MCF 10A (cell line): ENCODE measurements at regions not wholly inside any gene's neighbourhood (a gene's known extent, or its start where the extent isn't known, plus 50 kb on each side); places are given as distances from the start of the nearest gene placed in this dataset.

ENCODE experiments used
- BruUV-seq: library from RNA; stranded (reverse); fragments of 400-500 nt; replicated peaks from 2 replicates; lab custom pipeline; 2021; lab: Mats Ljungman, UMichigan
- CTCF ChIA-PET: fragments of 300-600 bp; sonication (Branson Sonifier 250); formaldehyde crosslinking; extraction: SDS; loops from one replicate; lab custom pipeline; 2021; ENCODE audit warnings: antibody characterized with exemption, inconsistent platforms; lab: Yijun Ruan, JAX
- POLR2A ChIA-PET: fragments of 300-600, 350-650 bp; sonication (Branson Sonifier 250); formaldehyde crosslinking; extraction: SDS; loops from one replicate; lab custom pipeline; 2020; ENCODE audit warnings: antibody characterized with exemption, inconsistent platforms; lab: Yijun Ruan, JAX
- DNase-seq: peaks from one replicate; pipeline ENCODE4 v3.0.0-alpha.2; 2018; ENCODE audit not compliant: unreplicated experiment
- H3K27ac Mint-ChIP-seq: one replicate; pipeline ENCODE4 v1.8.0; 2022; ENCODE audit warnings: mild to moderate bottlenecking, low read depth, mixed read lengths; ENCODE audit not compliant: unreplicated experiment
- H3K27me3 Mint-ChIP-seq: one replicate; pipeline ENCODE4 v1.8.0; 2022; ENCODE audit warnings: mixed read lengths; ENCODE audit not compliant: insufficient read depth, unreplicated experiment
- H3K36me3 Mint-ChIP-seq: one replicate; pipeline ENCODE4 v1.8.0; 2022; ENCODE audit warnings: mild to moderate bottlenecking, moderate library complexity, mixed read lengths; ENCODE audit not compliant: insufficient read depth, unreplicated experiment
- H3K4me1 Mint-ChIP-seq: one replicate; pipeline ENCODE4 v1.8.0; 2022; ENCODE audit warnings: mixed read lengths; ENCODE audit not compliant: insufficient read depth, unreplicated experiment
- H3K4me3 Mint-ChIP-seq: one replicate; pipeline ENCODE4 v1.8.0; 2022; ENCODE audit warnings: mild to moderate bottlenecking, moderate library complexity, mixed read lengths; ENCODE audit not compliant: unreplicated experiment
- H3K9me3 Mint-ChIP-seq: one replicate; pipeline ENCODE4 v1.8.0; 2022; ENCODE audit warnings: mixed read lengths; ENCODE audit not compliant: unreplicated experiment
- intact Hi-C: fragments of 100-400 bp; cut with micrococcal nuclease; formaldehyde crosslinking; loops from 2 replicates; pipeline ENCODE4 v1.14.1; 2022
- TF ChIP-seq, protein P1 (sequence below): fragments of 200-600 bp; IDR thresholded peaks from one replicate; pipeline ENCODE4 v1.8.0; 2022; ENCODE audit warnings: antibody characterized with exemption, mild to moderate bottlenecking; ENCODE audit not compliant: unreplicated experiment

DNA sequence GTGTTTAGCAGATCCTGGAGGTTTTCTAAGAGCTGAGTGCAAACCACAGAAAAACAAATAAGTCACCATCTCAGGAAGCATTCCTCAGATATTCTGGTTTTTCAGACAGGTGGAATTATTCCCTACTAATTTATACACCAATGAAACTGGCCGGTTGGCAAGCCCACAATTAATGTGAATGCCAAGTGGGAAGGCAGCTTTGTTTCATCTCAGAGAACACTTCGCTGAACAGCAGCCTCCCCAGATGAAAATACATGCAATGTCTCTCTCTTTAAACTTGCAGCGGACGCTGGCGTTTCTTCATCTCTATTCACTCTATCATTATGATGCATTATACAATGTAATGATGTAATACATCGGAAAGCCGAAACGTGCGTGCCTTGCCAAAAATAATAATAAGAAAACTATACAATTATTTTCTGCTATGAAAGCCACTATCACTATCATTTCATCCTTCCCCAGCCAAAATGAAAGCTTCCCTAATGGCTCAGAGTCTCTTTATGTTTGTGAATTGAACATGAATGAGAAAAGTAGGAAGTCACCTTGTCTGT lies 649.4 kb downstream of the BCL11A start:
- Mint-ChIP-seq H3K27me3 (no peaks in the 10 kb centered on the region), H3K36me3 (no peaks in the 10 kb centered on the region), H3K9me3 (no peaks in the 10 kb centered on the region), H3K4me1 (no peaks in the 10 kb centered on the region), H3K4me3 (no peak overlapping the region), H3K27ac (no peak overlapping the region)
- DNase-seq, result no peak
- intact Hi-C loops, result no loop called here
- no TSS peak for BruUV-seq
- ChIA-PET POLR2A (no interaction called here), CTCF (interaction anchor here (0.6 kb wide), 2 partner anchors 16 to 159 kb away, joined by 3 read pairs; no protein-coding TSS in a partner anchor)
- TF ChIP-seq, protein P1, sequence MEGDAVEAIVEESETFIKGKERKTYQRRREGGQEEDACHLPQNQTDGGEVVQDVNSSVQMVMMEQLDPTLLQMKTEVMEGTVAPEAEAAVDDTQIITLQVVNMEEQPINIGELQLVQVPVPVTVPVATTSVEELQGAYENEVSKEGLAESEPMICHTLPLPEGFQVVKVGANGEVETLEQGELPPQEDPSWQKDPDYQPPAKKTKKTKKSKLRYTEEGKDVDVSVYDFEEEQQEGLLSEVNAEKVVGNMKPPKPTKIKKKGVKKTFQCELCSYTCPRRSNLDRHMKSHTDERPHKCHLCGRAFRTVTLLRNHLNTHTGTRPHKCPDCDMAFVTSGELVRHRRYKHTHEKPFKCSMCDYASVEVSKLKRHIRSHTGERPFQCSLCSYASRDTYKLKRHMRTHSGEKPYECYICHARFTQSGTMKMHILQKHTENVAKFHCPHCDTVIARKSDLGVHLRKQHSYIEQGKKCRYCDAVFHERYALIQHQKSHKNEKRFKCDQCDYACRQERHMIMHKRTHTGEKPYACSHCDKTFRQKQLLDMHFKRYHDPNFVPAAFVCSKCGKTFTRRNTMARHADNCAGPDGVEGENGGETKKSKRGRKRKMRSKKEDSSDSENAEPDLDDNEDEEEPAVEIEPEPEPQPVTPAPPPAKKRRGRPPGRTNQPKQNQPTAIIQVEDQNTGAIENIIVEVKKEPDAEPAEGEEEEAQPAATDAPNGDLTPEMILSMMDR, result no peak

DNA sequence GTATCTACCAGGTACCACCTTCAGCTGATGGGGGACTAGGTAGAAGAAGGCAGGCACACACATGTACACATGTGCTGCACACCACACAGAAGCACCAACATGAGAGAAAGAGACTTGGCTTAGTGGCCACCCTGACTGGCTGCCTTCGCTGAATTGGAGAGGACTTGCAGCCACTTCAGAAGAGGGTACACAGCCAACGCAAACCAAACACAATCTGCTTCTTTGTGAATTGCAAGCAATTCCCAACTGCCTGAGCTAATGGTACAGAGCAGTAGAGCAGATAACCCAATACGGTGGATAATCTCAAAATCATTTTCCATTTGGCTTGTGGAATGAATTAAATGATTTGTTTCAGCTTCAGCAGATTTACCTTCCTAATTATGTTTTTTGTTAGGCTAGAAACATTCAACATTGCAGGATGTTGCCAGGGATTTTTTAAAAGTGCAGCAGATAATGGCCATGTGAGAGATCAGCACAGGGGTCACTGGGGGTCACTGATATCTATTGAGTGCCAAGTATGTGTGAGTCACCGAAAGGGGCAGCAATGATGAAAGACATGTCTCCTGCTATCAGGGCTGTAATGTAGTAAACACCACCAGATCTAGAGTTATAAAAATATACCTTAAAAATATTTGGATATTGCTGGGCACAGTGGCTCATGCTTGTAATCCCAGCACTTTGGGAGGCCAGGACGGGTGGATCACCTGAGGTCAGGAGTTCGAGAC lies 652.6 kb downstream of the BCL11A start:
- no peak for DNase-seq
- CTCF ChIA-PET, result interaction anchor here (1.1 kb wide), 1 partner anchor 156 kb away, joined by 3 read pairs; no protein-coding TSS in a partner anchor
- no peak overlapping the region for H3K4me3 Mint-ChIP-seq
- TF ChIP-seq, protein P1, result no peak
- POLR2A ChIA-PET, result interaction anchor here (0.5 kb wide), 1 partner anchor 1123 kb away, joined by 3 read pairs; no protein-coding TSS in a partner anchor
- H3K36me3 Mint-ChIP-seq, result no peaks in the 10 kb centered on the region
- no peak overlapping the region for H3K27ac Mint-ChIP-seq
- intact Hi-C loops, result no loop called here
- H3K4me1 Mint-ChIP-seq, result peaks cover 6% of the 10 kb centered on the region
- BruUV-seq, result no TSS peak
- H3K27me3 Mint-ChIP-seq, result no peaks in the 10 kb centered on the region
- no peaks in the 10 kb centered on the region for H3K9me3 Mint-ChIP-seq

GRCh38 chr2:59899692-59900091 lies 653.8 kb downstream of the BCL11A start:
- H3K4me3 Mint-ChIP-seq, result no peak overlapping the region
- ChIA-PET CTCF (no interaction called here), POLR2A (no interaction called here)
- no peaks in the 10 kb centered on the region for H3K9me3 Mint-ChIP-seq
- no peak overlapping the region for H3K27ac Mint-ChIP-seq
- H3K36me3 Mint-ChIP-seq, result no peaks in the 10 kb centered on the region
- BruUV-seq, result no TSS peak
- no peaks in the 10 kb centered on the region for H3K27me3 Mint-ChIP-seq
- H3K4me1 Mint-ChIP-seq, result peaks cover 10% of the 10 kb centered on the region
- TF ChIP-seq, protein P1, result no peak
- no peak for DNase-seq
- intact Hi-C loops, result no loop called here

GRCh38 chr2:59896499-59897245 lies 656.8 kb downstream of the BCL11A start:
- TF ChIP-seq, protein P1, result no peak
- Mint-ChIP-seq H3K36me3 (no peaks in the 10 kb centered on the region), H3K9me3 (no peaks in the 10 kb centered on the region), H3K4me3 (no peak overlapping the region), H3K4me1 (peaks cover 10% of the 10 kb centered on the region), H3K27me3 (no peaks in the 10 kb centered on the region), H3K27ac (no peak overlapping the region)
- ChIA-PET POLR2A (interaction anchor here (0.7 kb wide), 1 partner anchor 16 kb away, joined by 3 read pairs; no protein-coding TSS in a partner anchor), CTCF (interaction anchor here (0.6 to 0.7 kb wide), 2 partner anchors 255 to 403 kb away, joined by 3 read pairs; no protein-coding TSS in a partner anchor)
- peak; percentile 35 for DNase-seq
- BruUV-seq, result no TSS peak
- intact Hi-C loops, result no loop called here
